LNCAP (cell line): ENCODE measurements at regions not wholly inside any gene's neighbourhood (a gene's known extent, or its start where the extent isn't known, plus 50 kb on each side); places are given as distances from the start of the nearest gene placed in this dataset.

Experiments used
- TF ChIP-seq, protein P1 (sequence below): fragments of 450-650 bp; IDR thresholded peaks from 2 replicates; pipeline ENCODE4 v1.5.1; 2017; ENCODE audit warnings: mild to moderate bottlenecking

DNA sequence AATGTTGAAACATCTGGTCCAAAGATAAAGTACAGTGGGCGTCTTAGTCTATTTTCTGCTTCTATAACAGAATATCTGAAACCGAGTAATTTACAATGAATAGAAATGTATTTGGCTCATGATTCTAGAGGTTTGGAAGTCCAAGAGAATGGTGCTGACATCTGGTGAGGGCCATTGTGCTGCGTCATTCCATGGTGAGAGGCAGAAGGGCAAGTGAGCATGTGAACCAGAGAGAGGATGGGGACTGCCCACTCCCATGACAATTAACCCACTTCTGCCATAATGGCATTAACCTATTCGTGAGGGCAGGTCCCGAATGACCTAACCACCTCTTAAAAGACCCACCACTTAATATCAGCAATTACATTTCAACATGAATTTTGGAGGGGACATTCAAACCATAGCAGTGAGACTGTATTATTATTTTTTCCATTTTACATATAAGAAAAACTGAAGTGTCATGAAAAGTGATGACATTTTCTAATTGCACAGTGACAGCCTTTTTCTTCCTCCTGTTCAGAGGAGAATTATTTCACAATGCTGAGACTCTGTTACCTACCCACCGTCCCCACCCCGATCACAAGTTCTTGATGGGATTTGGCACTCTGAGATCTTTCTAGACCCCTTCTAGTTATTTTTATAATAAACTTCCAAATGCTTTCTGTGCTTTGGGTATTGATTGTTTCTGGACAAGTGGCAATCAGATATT is 238.8 kb downstream of the RPLP1 start:
- TF ChIP-seq, protein P1, sequence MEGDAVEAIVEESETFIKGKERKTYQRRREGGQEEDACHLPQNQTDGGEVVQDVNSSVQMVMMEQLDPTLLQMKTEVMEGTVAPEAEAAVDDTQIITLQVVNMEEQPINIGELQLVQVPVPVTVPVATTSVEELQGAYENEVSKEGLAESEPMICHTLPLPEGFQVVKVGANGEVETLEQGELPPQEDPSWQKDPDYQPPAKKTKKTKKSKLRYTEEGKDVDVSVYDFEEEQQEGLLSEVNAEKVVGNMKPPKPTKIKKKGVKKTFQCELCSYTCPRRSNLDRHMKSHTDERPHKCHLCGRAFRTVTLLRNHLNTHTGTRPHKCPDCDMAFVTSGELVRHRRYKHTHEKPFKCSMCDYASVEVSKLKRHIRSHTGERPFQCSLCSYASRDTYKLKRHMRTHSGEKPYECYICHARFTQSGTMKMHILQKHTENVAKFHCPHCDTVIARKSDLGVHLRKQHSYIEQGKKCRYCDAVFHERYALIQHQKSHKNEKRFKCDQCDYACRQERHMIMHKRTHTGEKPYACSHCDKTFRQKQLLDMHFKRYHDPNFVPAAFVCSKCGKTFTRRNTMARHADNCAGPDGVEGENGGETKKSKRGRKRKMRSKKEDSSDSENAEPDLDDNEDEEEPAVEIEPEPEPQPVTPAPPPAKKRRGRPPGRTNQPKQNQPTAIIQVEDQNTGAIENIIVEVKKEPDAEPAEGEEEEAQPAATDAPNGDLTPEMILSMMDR = no peak

GRCh38 chr15:69692342-69692741 is 239.7 kb downstream of the RPLP1 start:
- TF ChIP-seq, protein P1 = no peak

DNA sequence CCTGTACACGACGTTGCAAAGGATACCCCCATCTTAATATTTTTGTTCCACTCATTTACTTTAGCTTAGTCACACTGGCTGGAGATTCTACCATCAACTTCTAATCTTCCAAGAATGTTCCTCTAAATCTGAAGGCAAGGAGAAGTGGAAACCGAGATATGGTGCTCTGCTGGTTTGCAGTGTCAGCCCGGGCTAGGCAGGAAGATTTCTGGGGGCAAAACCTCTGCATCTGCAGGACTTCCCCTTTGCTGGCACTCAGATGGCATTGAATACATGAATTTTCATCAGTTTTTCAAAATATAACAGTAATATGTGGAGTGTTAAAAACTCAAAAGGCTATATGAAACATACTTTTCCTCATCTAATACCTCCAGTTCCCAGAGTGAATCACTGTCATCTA is 240.4 kb downstream of the RPLP1 start:
- TF ChIP-seq, protein P1 = no peak

GRCh38 chr15:69696946-69697345 is 244.3 kb downstream of the RPLP1 start:
- TF ChIP-seq, protein P1 = no peak

DNA sequence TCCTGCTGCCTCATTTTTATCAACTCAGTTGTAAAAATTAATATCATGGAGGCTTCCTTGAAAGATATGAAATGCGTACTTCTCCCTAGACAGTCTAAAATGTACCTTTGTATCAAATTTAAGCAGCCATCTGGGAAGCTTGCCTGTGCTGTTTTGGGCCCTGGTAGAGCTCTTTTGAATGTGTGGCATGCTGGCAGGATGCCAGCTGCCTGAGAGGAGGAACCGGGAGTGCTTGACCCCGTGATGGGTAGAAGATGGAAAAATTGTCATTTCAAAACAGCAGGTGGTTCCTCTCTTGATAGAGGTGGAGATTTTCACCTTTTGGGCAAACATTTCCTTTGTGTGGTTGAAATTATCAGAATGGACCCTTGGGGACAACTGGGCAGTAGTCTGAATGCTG is 245.3 kb downstream of the RPLP1 start:
- TF ChIP-seq, protein P1 = no peak

DNA sequence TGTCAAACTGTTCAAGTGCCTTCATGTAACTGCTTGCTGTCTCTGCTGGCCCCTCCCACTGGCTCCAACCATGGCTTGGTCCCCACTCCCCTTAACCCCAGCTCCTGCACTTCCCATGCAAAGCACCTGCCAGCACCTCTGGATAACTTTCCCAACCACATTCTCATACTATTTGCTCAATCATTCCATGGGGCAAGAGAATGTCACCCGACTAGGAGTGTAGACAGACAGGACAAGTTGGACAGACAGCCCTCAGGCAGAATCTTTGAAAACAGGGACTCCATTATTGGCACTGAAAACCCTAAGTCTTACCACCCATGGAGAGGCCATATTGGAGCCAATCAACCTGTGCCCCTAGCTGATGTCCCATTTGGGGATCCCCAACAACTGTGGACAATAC is 246.5 kb downstream of the RPLP1 start:
- TF ChIP-seq, protein P1 = no peak

DNA sequence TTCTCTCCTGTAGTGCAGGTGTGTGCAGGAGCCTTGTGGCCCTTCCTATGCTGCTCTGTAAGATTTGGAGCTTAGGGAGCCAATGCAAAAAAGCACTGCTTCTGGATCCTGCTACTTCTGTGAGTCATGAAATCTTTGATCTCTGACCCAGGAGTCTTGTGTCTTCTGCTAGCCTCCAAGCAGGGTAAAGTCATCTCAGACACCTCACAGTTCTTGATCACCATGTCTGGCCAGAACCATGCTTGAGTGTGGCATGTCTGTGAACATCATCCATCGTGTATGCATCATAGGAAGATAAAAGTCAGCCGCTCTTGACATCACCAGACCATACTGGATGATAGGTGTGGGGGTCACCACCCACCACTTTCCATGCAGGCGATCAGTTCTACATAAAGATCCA is 247.8 kb downstream of the RPLP1 start:
- TF ChIP-seq, protein P1 = no peak

- TF ChIP-seq, protein P1 = no peak
Observed at GRCh38 chr15:69701198-69701597, 248.6 kb downstream of the RPLP1 start.
